T-helper 22 cell (primary cell): ENCODE measurements at regions not wholly inside any gene's neighbourhood (a gene's known extent, or its start where the extent isn't known, plus 50 kb on each side); places are given as distances from the start of the nearest gene placed in this dataset.

Experiments
- DNase-seq: peaks from one replicate; pipeline ENCODE4 v3.0.0-alpha.2; 2020; ENCODE audit warnings: low read depth

- no peak for DNase-seq
Observed at GRCh38 chr6:5946701-5947100, 60.0 kb downstream of the NRN1 start.

- no peak for DNase-seq
Observed at GRCh38 chr6:5946181-5946580, 60.5 kb downstream of the NRN1 start.

DNA sequence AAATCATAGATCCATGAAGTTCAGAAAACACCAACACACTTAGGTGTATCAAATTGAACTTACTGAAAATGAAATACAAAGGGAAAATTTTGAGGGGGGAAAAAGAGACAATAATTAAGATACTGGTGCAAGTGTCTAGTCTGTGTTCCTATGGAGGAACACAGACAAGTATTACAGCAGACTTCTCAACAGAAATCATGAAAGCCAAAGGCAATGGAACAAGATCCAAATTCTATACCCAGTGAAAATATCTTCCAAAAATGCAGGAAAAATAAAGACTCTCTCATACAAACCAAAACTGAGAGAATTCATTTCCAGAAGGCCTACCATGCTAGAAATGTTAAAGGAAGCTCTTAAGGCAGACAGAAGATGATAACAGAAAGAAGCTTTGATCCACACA lies 63.1 kb downstream of the NRN1 start:
- DNase-seq: no peak

- DNase-seq: no peak
Observed at GRCh38 chr6:5942591-5942990, 64.1 kb downstream of the NRN1 start.

GRCh38 chr6:5941188-5941587 lies 65.5 kb downstream of the NRN1 start:
- DNase-seq: no peak

DNA sequence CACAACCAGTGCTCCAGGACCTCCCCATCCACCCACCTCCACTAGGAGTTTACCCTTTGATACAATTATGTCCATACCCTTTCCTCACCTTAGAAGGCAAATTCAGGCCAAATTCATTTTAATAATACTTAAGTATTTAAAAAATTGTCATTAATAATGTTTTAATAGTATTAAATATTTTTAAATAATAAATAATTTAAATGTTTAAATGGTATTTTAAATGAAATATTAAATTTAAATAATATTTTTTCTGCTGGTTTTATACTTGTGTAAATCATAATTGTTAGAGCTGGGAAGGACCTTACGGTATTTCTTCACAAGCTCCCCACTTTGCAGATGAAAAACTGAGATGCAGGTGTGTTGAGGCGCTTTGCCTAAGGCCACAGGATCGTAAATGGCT lies 67.8 kb downstream of the NRN1 start:
- no peak for DNase-seq

DNA sequence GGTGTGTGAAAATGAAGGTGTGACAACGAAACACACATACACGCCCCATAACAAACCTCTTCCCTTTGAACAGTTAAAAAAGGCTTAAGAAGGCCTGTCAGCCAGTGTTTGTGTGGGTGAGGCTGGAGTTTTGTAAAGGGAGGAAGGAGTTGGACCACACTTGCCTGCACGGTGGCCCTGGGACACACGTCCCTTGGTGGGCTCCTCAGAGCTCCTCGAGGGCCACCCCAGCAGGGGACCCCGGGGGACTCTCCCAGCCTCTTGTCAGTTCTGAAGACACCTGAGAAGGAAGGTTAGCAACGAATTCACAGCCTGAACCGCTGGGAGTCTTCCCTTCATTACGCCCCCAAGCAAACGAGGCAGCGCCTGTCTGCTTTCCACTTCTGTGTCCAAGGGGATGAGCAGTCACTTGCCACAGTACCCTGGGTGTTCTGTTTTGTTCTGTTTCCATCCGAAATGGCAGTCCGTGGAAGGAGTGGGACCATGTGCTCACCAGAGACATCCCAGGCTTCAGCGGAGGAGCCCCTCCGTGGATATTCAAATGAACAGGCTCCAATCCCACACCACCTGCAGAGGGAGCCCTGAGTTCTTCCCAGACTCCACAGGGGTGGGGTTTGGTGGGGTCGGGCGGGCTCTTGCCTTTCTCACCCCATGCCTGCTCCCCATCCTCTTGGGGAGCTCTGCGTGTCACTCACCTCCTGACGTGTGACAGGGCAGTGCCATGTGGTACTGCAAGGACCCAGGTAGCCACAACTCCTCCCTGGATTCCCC lies 68.6 kb downstream of the NRN1 start:
- DNase-seq: no peak

DNA sequence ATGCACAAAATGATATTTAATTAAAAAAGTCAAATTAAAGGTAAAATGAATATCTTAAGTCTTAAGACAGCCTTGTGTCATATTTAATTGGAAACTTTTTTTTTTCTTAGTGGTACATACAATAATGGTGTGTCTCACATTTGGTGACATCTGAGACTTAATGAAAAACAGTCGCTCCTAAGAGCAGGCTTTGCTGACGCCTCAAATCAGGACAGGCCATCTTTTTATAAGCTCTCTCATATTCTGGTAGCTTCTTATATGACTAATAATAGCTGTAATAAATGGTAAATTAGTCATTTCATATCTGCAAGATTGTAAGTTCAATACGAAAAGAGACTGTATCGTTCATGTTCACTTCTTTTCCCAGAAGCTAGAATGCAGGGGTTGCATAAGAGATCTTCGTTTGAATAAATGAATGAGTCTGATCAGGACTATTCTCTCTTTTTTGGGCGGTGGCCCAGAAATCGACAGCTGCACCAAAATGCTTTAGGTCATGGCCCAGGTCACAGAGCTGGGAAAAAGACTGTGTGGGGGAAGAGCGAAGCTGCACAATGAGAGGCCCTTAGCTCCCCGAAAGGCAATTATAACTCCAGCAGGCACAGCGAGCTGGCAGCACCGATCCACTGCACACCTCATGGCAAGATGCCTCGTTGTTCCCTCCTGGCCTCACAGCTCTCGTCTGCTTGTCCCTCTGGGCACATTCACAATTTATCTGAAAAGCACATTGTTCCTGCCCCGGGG lies 69.4 kb downstream of the NRN1 start:
- no peak for DNase-seq

- no peak for DNase-seq
Observed at GRCh38 chr6:5936631-5937030, 70.1 kb downstream of the NRN1 start.

DNA sequence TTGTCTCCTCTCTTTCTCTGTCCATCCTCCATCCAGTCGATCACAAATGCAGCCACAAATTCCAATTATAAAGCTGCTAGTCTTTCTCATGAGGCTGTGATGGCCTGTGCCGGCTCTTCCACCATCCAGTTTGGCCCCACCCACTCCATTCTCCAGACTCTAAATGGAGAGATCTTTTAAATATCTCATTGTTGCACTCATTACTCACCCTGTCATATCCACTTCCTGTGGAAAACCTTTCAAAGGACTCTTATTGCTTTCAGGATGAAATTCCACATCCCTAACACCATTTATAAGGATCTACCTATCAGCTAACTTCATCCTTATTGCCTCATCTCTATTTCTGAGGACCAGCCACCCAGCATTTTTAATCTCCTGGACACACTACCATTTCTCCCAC lies 70.6 kb downstream of the NRN1 start:
- no peak for DNase-seq

DNA sequence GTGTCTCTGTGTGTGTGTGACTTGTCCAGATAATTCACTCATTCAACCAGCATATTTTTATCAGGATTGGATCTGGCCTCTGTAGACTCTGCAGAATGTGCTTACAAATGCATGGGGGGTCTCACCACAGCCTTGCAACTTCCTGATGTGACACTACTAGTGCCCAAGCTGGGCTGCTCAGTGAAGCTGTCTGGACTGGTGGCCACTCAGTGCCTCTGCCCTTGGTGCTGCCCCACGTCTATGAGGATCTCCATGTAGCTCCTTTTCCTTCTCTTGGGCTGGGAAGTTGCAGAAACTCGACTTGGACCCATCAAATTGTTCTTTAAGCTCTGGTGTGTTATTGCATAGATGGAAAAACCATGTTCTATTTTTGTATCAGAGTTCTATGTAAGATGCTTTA lies 75.8 kb downstream of the NRN1 start:
- DNase-seq: no peak

GRCh38 chr6:5930143-5930770 lies 76.5 kb downstream of the NRN1 start:
- no peak for DNase-seq

- DNase-seq: no peak
Observed at GRCh38 chr6:5923840-5924239, 82.9 kb downstream of the NRN1 start.

DNA sequence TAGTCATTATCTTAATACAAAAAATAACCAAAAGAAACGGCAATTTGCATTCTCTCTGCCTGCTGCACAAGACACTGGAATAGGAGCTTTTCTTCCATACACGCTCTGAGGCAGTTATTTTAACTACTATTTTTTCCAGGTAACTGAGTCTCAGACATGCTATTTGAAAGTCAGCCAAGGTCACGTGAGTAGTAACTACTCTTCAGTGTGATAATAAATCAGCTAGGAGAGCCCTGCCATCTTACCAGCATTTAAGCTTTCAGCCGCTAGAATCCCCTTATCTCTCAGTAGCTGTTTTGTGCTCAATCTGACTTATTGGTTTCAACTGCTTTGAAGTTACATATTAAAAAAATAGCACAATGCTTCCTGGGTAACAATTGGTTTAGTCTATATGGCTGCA lies 84.5 kb downstream of the NRN1 start:
- no peak for DNase-seq

DNA sequence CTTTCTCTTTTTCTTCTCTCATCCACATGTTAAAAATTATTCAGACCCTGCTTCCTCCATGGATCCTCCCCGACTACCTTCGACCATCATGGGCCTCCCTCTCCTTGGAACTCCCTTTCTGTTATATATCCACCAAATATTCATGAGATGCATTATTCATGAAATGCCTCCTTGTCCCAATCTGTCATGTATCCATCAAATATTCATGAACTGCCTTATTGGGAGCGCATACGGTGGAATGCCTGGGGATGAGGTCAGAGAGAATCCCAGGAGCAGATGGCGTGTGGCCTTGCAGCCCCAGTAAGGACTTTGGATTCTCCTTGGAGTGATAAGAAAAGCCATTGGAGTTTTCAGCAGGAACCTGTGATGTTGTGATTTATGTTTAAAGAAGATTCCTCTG lies 97.0 kb downstream of the NRN1 start:
- no peak for DNase-seq

- no peak for DNase-seq
Observed at GRCh38 chr6:5906842-5907241, 99.9 kb downstream of the NRN1 start.

DNA sequence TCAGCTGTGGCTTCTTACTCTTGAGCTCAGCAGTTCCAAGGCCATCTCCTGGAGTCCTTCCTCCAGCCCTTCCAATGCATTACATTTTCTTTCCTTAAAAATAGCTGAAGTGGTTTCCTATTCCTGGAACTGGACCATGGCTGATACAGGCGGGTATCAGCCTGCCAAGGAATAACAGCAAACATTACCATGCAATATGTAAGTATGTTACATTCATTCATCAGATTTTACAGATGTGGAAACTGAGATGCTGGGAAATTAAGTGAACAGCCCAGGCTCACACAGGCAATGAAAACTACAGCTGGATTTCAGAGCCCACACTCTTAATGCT lies 100.4 kb downstream of the NRN1 start:
- no peak for DNase-seq

GRCh38 chr6:5905431-5906339 lies 101.0 kb downstream of the NRN1 start:
- DNase-seq: no peak

DNA sequence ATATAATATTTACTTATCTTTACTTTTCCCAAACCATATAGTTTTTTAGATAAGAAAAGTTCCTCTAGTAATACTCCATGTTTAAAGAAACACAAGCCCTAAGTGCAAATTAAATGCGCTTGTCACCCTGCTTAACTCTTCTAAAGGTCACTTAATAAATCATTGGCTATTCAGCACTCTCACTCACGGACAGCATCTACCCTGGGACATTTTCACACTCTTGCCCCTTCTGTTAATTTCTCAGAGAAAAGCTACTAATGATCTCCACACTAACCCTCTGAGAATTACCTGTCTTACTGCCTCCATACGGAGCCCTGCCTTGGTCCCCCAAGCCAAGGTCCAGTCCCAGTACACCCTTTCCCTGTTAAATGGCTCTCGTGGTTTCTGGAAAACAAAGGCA lies 102.2 kb downstream of the NRN1 start:
- DNase-seq: no peak

- no peak for DNase-seq
Observed at GRCh38 chr6:5899216-5900045, 107.3 kb downstream of the NRN1 start.

DNA sequence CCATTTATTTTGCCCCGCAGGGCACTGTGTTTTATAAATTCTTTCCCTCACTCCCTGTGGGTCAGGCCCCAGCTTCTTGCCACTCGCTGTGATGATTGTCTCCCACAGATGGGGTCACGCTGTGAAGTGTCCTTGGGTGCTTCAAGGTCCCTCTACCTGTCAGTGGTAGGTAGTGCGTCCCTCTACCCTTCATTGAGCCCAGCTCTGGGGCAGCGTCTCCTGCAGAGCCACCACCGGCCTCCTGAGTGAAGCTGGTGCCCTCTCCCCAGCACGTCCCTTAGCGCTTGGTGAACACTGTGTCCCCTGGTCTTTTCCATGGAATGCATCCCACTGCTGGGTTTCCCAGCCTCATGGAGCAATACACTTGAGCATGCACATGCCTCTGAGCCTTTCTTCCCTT lies 108.2 kb downstream of the NRN1 start:
- no peak for DNase-seq

GRCh38 chr6:5898102-5898501 lies 108.6 kb downstream of the NRN1 start:
- no peak for DNase-seq
